B cell (primary cell): ENCODE measurements at regions not wholly inside any gene's neighbourhood (a gene's known extent, or its start where the extent isn't known, plus 50 kb on each side); places are given as distances from the start of the nearest gene placed in this dataset.

Experiments used
- ATAC-seq: fragments of 200-7000 bp; cut with Tn5 transposase; one replicate; pipeline ENCODE4 v1.10.0; 2021; ENCODE audit warnings: low read depth, mild to moderate bottlenecking, moderate number of reproducible peaks, moderate library complexity
- CTCF ChIA-PET: fragments of 350-600 bp; sonication (Branson Sonifier 250); formaldehyde crosslinking; loops from one replicate; lab custom pipeline; 2021; ENCODE audit warnings: antibody characterized with exemption, inconsistent platforms; lab: Charles Lee
- POLR2A ChIA-PET: fragments of 350-600 bp; sonication (Branson Sonifier 250); formaldehyde crosslinking; loops from one replicate; lab custom pipeline; 2021; ENCODE audit warnings: antibody characterized with exemption; lab: Charles Lee
- DNase-seq: peaks from one replicate; pipeline ENCODE4 v3.0.0; 2013
- H2AFZ ChIP-seq: 2 replicates; pipeline ENCODE4 v1.6.1; 2012; ENCODE audit warnings: mild to moderate bottlenecking, low read depth, low read length; ENCODE audit not compliant: insufficient read depth, poor library complexity, severe bottlenecking
- H3K27ac ChIP-seq, 2 donors: 1 replicate in 1 of 2; 2 replicates in 1 of 2; pipeline ENCODE4 v1.5.1; 2012 to 2013; ENCODE audit warnings: low read length in 2 of 2, mild to moderate bottlenecking in 2 of 2, moderate library complexity in 1 of 2
- H3K27me3 ChIP-seq, 4 experiments: fragments of 200-600 bp in 1 of 4; sonication (generic) in 1 of 4; replicated peaks in 1 of 4; 1 replicate in 2 of 4; 2 replicates in 2 of 4; pipeline versions ENCODE4 v1.6.1 to v1.7.0; 2013 to 2016; ENCODE audit warnings: low read length in 3 of 4, mild to moderate bottlenecking in 2 of 4, mixed read lengths in 1 of 4, moderate library complexity in 1 of 4; ENCODE audit not compliant: insufficient read depth in 4 of 4, control insufficient read depth in 3 of 4; ENCODE audit errors: control extremely low read depth in 1 of 4
- H3K36me3 ChIP-seq, 2 experiments: replicated peaks in 1 of 2; 1 replicate in 1 of 2; 2 replicates in 1 of 2; pipeline versions ENCODE4 v1.6.1 to v1.7.1; 2013; ENCODE audit warnings: low read length in 1 of 2; ENCODE audit not compliant: insufficient read depth in 2 of 2, control insufficient read depth in 1 of 2; ENCODE audit errors: control extremely low read depth in 1 of 2, extremely low read depth in 1 of 2
- H3K4me1 ChIP-seq, 2 donors: fragments of 200-600 bp in 1 of 2; sonication (generic) in 1 of 2; 1 replicate in 1 of 2; 2 replicates in 1 of 2; pipeline versions ENCODE4 v1.5.1 to v1.6.1; 2013 to 2017; ENCODE audit warnings: low read length in 2 of 2; ENCODE audit not compliant: control insufficient read depth in 2 of 2, insufficient read depth in 2 of 2
- H3K4me2 ChIP-seq: replicated peaks from 2 replicates; pipeline ENCODE3; 2012; ENCODE audit warnings: mild to moderate bottlenecking, low read depth, low read length; ENCODE audit not compliant: poor library complexity, severe bottlenecking
- H3K4me3 ChIP-seq, 5 experiments: fragments of 200-600 bp in 1 of 5; sonication (generic) in 1 of 5; 1 replicate in 3 of 5; 2 replicates in 2 of 5; pipeline versions ENCODE4 v1.5.1 to v1.7.0; 2011 to 2016; ENCODE audit warnings: low read length in 4 of 5, mild to moderate bottlenecking in 4 of 5, low read depth in 2 of 5, control low read depth in 1 of 5, moderate library complexity in 1 of 5; ENCODE audit not compliant: insufficient read depth in 1 of 5; ENCODE audit errors: control extremely low read depth in 1 of 5, extremely low read depth in 1 of 5
- H3K79me2 ChIP-seq: fragments of 200-600 bp; sonication (generic); one replicate; pipeline ENCODE4 v1.6.0; 2016; ENCODE audit warnings: low read length; ENCODE audit not compliant: control insufficient read depth, insufficient read depth
- H3K9ac ChIP-seq: fragments of 200-600 bp; sonication (generic); 2 replicates; pipeline ENCODE4 v1.6.1; 2017; ENCODE audit warnings: mild to moderate bottlenecking, low read length, moderate library complexity
- H3K9me3 ChIP-seq, 3 donors: one replicate each; pipeline versions ENCODE4 v1.6.1 to v1.7.1; 2013; ENCODE audit warnings: low read length in 2 of 3; ENCODE audit not compliant: control insufficient read depth in 2 of 3, insufficient read depth in 1 of 3; ENCODE audit errors: control extremely low read depth in 1 of 3
- H4K20me1 ChIP-seq: 2 replicates; pipeline ENCODE4 v1.6.0; 2012; ENCODE audit warnings: mild to moderate bottlenecking, low read length; ENCODE audit not compliant: insufficient read depth, control insufficient read depth, poor library complexity, severe bottlenecking
- H3K27ac Mint-ChIP-seq: one replicate; pipeline ENCODE4 v1.8.0; 2021; ENCODE audit warnings: mixed read lengths
- H3K27me3 Mint-ChIP-seq: one replicate; pipeline ENCODE4 v1.8.0; 2021; ENCODE audit warnings: mixed read lengths
- H3K4me1 Mint-ChIP-seq: one replicate; pipeline ENCODE4 v1.8.0; 2021; ENCODE audit warnings: mixed read lengths
- H3K4me3 Mint-ChIP-seq: one replicate; pipeline ENCODE4 v1.8.0; 2021; ENCODE audit warnings: mixed read lengths
- H3K9me3 Mint-ChIP-seq: one replicate; pipeline ENCODE4 v1.8.0; 2022; ENCODE audit warnings: mixed read lengths; ENCODE audit not compliant: insufficient read depth
- CTCF ChIP-seq: fragments of 200-600 bp; IDR thresholded peaks from one replicate; pipeline ENCODE4 v1.8.0; 2022; ENCODE audit warnings: antibody characterized with exemption, mild to moderate bottlenecking
- EZH2 ChIP-seq: IDR thresholded peaks from 2 replicates; pipeline ENCODE4 v1.6.1; 2012; ENCODE audit warnings: borderline replicate concordance, low read depth, mild to moderate bottlenecking, moderate library complexity, low read length; ENCODE audit not compliant: insufficient read depth, poor library complexity, severe bottlenecking
- WGBS: methylation state at CpG from one replicate; pipeline ENCODE4 v1.1.5; 2013; ENCODE audit warnings: missing lambda C conversion rate; ENCODE audit not compliant: insufficient coverage; 5-methylcytosine and 5-hydroxymethylcytosine counted together
- intact Hi-C: fragments of 100-400 bp; cut with micrococcal nuclease; formaldehyde crosslinking; loops from one replicate; pipeline ENCODE4 v1.10.0; 2022

- H3K27me3 Mint-ChIP-seq = no peaks in the 10 kb centered on the region
- H3K27me3 ChIP-seq = no peaks in the 10 kb centered on the region
- H3K9me3 Mint-ChIP-seq = peaks cover 20% of the 10 kb centered on the region
- 100% methylated on average over 1 of the region's 6 CpGs for WGBS
- H3K9me3 ChIP-seq = peaks cover 0 to 4% (median 0%) of the 10 kb centered on the region in 3 donors
- ATAC-seq (no peak), DNase-seq (no peak)
- no peak overlapping the region for H3K4me3 Mint-ChIP-seq
- intact Hi-C loops = no loop called here
- no peak overlapping the region for H3K4me2 ChIP-seq
- no peaks in the 10 kb centered on the region for H4K20me1 ChIP-seq
- H3K4me1 ChIP-seq = no peaks in the 10 kb centered on the region
- H3K4me1 Mint-ChIP-seq = no peaks in the 10 kb centered on the region
- ChIA-PET CTCF (no interaction called here), POLR2A (no interaction called here)
- H3K79me2 ChIP-seq = no peaks in the 10 kb centered on the region
- no peak overlapping the region for H3K4me3 ChIP-seq
- H2AFZ ChIP-seq = no peak overlapping the region
- H3K36me3 ChIP-seq = no peaks in the 10 kb centered on the region
- H3K27ac ChIP-seq = no peak overlapping the region
- no peak overlapping the region for H3K27ac Mint-ChIP-seq
- TF ChIP-seq EZH2 = no peak
- TF ChIP-seq CTCF = no peak
- H3K9ac ChIP-seq = no peak overlapping the region
Measured at GRCh38 chr16:6841392-6841791, 491.3 kb upstream of the RBFOX1 start.

GRCh38 chr16:6837722-6838121 is 494.9 kb upstream of the RBFOX1 start:
- intact Hi-C loops = no loop called here
- Mint-ChIP-seq H3K4me3 (no peak overlapping the region), H3K27me3 (no peaks in the 10 kb centered on the region), H3K27ac (no peak overlapping the region), H3K4me1 (no peaks in the 10 kb centered on the region), H3K9me3 (peaks cover 8% of the 10 kb centered on the region)
- Histone ChIP-seq H3K4me2 (no peak overlapping the region), H3K79me2 (no peaks in the 10 kb centered on the region), H3K4me3 (no peak overlapping the region), H4K20me1 (no peaks in the 10 kb centered on the region), H3K9me3 (peaks cover 0 to 8% (median 0%) of the 10 kb centered on the region in 3 donors), H3K27me3 (no peaks in the 10 kb centered on the region), H2AFZ (no peak overlapping the region), H3K9ac (no peak overlapping the region), H3K4me1 (no peaks in the 10 kb centered on the region), H3K27ac (no peak overlapping the region), H3K36me3 (no peaks in the 10 kb centered on the region)
- ChIA-PET POLR2A (no interaction called here), CTCF (no interaction called here)
- TF ChIP-seq CTCF = no peak
- no peak for TF ChIP-seq EZH2
- no peak for DNase-seq
- WGBS = no CpG with 5 or more reads among the region's 2 CpGs
- no peak for ATAC-seq
